Spleen (tissue), 11 donors: ENCODE measurements at regions not wholly inside any gene's neighbourhood (a gene's known extent, or its start where the extent isn't known, plus 50 kb on each side); places are given as distances from the start of the nearest gene placed in this dataset.

Experiments
- DNase-seq: peaks from one replicate; pipeline ENCODE4 v3.0.0-alpha.2; 2020
- H3K27ac ChIP-seq, 8 donors: fragments of 200-600 bp; sonication (generic) in 7 of 8; 1 replicate in 4 of 8; 2 replicates in 4 of 8; pipeline versions ENCODE4 v1.5.0 to v1.8.0; 2016 to 2021; ENCODE audit warnings: inconsistent platforms in 4 of 8, mild to moderate bottlenecking in 4 of 8, moderate library complexity in 1 of 8
- H3K27me3 ChIP-seq, 7 donors: fragments of 200-600 bp; sonication (generic) in 6 of 7; replicated peaks in 1 of 7; 1 replicate in 4 of 7; 2 replicates in 3 of 7; pipeline versions ENCODE4 v1.5.0 to v1.8.0; 2016 to 2021; ENCODE audit warnings: inconsistent platforms in 3 of 7, mild to moderate bottlenecking in 1 of 7
- H3K36me3 ChIP-seq, 6 donors: fragments of 200-600 bp; sonication (generic) in 5 of 6; 1 replicate in 4 of 6; 2 replicates in 2 of 6; pipeline versions ENCODE4 v1.5.0 to v1.8.0; 2016 to 2021; ENCODE audit warnings: inconsistent platforms in 2 of 6
- H3K4me1 ChIP-seq, 6 donors: fragments of 200-600 bp; sonication (generic) in 5 of 6; 1 replicate in 3 of 6; 2 replicates in 3 of 6; pipeline versions ENCODE4 v1.5.0 to v1.8.0; 2016 to 2021; ENCODE audit warnings: inconsistent platforms in 3 of 6
- H3K4me3 ChIP-seq, 8 donors: fragments of 200-600 bp; sonication (generic) in 7 of 8; 1 replicate in 4 of 8; 2 replicates in 4 of 8; pipeline versions ENCODE4 v1.5.0 to v1.8.0; 2016 to 2021; ENCODE audit warnings: inconsistent platforms in 4 of 8, mild to moderate bottlenecking in 4 of 8, moderate library complexity in 2 of 8
- H3K9me3 ChIP-seq, 8 donors: fragments of 200-600 bp; sonication (generic) in 7 of 8; 1 replicate in 4 of 8; 2 replicates in 4 of 8; pipeline versions ENCODE4 v1.5.0 to v1.8.0; 2016 to 2021; ENCODE audit warnings: inconsistent platforms in 4 of 8
- CTCF ChIP-seq, 11 experiments: fragments of 200-600 bp in 7 of 11; fragments of 450-650 bp in 4 of 11; sonication (generic) in 4 of 11; IDR thresholded peaks in 8 of 11; conservative IDR thresholded peaks in 3 of 11; 1 replicate in 7 of 11; 2 replicates in 4 of 11; pipeline versions ENCODE4 v1.4.0 to v1.8.0; 2016 to 2021; ENCODE audit warnings: antibody characterized with exemption in 11 of 11, inconsistent platforms in 4 of 11, mild to moderate bottlenecking in 1 of 11
- POLR2A ChIP-seq, 3 donors: fragments of 450-650 bp; IDR thresholded peaks; one replicate each; pipeline ENCODE4 v1.5.1; 2017; ENCODE audit warnings: antibody characterized with exemption in 3 of 3, mild to moderate bottlenecking in 1 of 3
- POLR2AphosphoS5 ChIP-seq, 3 donors: sonication (generic); formaldehyde crosslinking; IDR thresholded peaks; one replicate each; pipeline ENCODE4 v1.5.1; 2017; ENCODE audit warnings: antibody characterized with exemption in 3 of 3
- WGBS, 5 donors: extraction: QIAGEN DNeasy Blood & Tissue Kit in 3 of 5; methylation state at CpG; one replicate each; pipeline versions ENCODE4 v1.1.5 to v1.1.7; 2013 to 2018; 5-methylcytosine and 5-hydroxymethylcytosine counted together
- intact Hi-C: fragments of 100-400 bp; cut with DNase I; formaldehyde crosslinking; loops from one replicate; pipeline ENCODE4 v1.15.0; 2023; ENCODE audit warnings: low total_unique reads
- donor health status: healthy with polysubstance abuse.
- donor health status: DM: no; HTN: no; CAD: no; lungs with moderate emphysema.
- donor health status: DM: no; HTN: no; CAD: no.
- donor health status: Bipolar disorder and iron deficiency.
- donor health status: healthy.
- donor health status: DM: no; HTN: no; CAD: no.
- donor health status: DM: yes; HTN: yes; CAD: no.

- Histone ChIP-seq H3K27ac (no peak overlapping the region), H3K36me3 (no peaks in the 10 kb centered on the region), H3K27me3 (no peaks in the 10 kb centered on the region), H3K9me3 (peaks cover 0 to 12% (median 7%) of the 10 kb centered on the region in 8 donors), H3K4me1 (no peaks in the 10 kb centered on the region), H3K4me3 (no peak overlapping the region)
- DNase-seq: no peak
- 88 to 95% (median 94%) methylated on average over 2 of the region's 2 CpGs for WGBS, 5 donors
- intact Hi-C loops: no loop called here
- TF ChIP-seq CTCF (IDR thresholded peaks at IDR 0.05 in 8 of 11, conservative IDR thresholded peaks at IDR 0.05 in 3 of 11) (no peak), POLR2A (IDR thresholded peaks at IDR 0.05) (no peak), POLR2AphosphoS5 (IDR thresholded peaks at IDR 0.05) (no peak)
These were observed 432.4 kb downstream of the BMP2 start for GRCh38 chr20:7199861-7200260.

- DNase-seq: no peak
These were observed 439.8 kb downstream of the BMP2 start for GRCh38 chr20:7207186-7207798.

GRCh38 chr20:7210910-7211309, 443.4 kb downstream of the BMP2 start:
- WGBS, 5 donors: 74 to 87% (median 78%) methylated on average over 4 of the region's 4 CpGs
- intact Hi-C loops: no loop called here
- TF ChIP-seq CTCF (IDR thresholded peaks at IDR 0.05 in 8 of 11, conservative IDR thresholded peaks at IDR 0.05 in 3 of 11): no peak
- no peak for TF ChIP-seq POLR2A (IDR thresholded peaks at IDR 0.05)
- TF ChIP-seq POLR2AphosphoS5 (IDR thresholded peaks at IDR 0.05): no peak
- Histone ChIP-seq H3K27ac (no peak overlapping the region), H3K27me3 (no peaks in the 10 kb centered on the region), H3K36me3 (no peaks in the 10 kb centered on the region), H3K4me1 (no peaks in the 10 kb centered on the region), H3K9me3 (peaks cover 0 to 15% (median 0%) of the 10 kb centered on the region in 8 donors), H3K4me3 (no peak overlapping the region)
- no peak for DNase-seq

More at GRCh38 chr20:7207186-7207798, 439.8 kb downstream of the BMP2 start:
- intact Hi-C loops: no loop called here
- H3K4me1 ChIP-seq: no peaks in the 10 kb centered on the region
- H3K36me3 ChIP-seq: no peaks in the 10 kb centered on the region
- peaks cover 0 to 24% (median 10%) of the 10 kb centered on the region in 8 donors for H3K9me3 ChIP-seq
- no peaks in the 10 kb centered on the region for H3K27me3 ChIP-seq
- H3K27ac ChIP-seq: no peak overlapping the region
- TF ChIP-seq POLR2AphosphoS5 (IDR thresholded peaks at IDR 0.05) (no peak), POLR2A (IDR thresholded peaks at IDR 0.05) (no peak), CTCF (IDR thresholded peaks at IDR 0.05 in 8 of 11, conservative IDR thresholded peaks at IDR 0.05 in 3 of 11) (no peak)
- no peak overlapping the region for H3K4me3 ChIP-seq
- WGBS, 5 donors: 72 to 84% (median 75%) methylated on average over 6 of the region's 6 CpGs

- intact Hi-C loops: no loop called here
- Histone ChIP-seq H3K27me3 (no peaks in the 10 kb centered on the region), H3K36me3 (no peaks in the 10 kb centered on the region), H3K4me1 (no peaks in the 10 kb centered on the region), H3K9me3 (no peaks in the 10 kb centered on the region), H3K27ac (no peak overlapping the region), H3K4me3 (no peak overlapping the region)
- 60 to 90% (median 85%) methylated on average over 3 of the region's 3 CpGs for WGBS, 5 donors
- no peak for DNase-seq
- TF ChIP-seq POLR2A (IDR thresholded peaks at IDR 0.05) (no peak), POLR2AphosphoS5 (IDR thresholded peaks at IDR 0.05) (no peak), CTCF (IDR thresholded peaks at IDR 0.05 in 8 of 11, conservative IDR thresholded peaks at IDR 0.05 in 3 of 11) (no peak)
These were observed 446.7 kb downstream of the BMP2 start for GRCh38 chr20:7214081-7214740.
